ENCODE measurements at regions not wholly inside any gene's neighbourhood (a gene's known extent, or its start where the extent isn't known, plus 50 kb on each side); places are given as distances from the start of the nearest gene placed in this dataset.

DNA sequence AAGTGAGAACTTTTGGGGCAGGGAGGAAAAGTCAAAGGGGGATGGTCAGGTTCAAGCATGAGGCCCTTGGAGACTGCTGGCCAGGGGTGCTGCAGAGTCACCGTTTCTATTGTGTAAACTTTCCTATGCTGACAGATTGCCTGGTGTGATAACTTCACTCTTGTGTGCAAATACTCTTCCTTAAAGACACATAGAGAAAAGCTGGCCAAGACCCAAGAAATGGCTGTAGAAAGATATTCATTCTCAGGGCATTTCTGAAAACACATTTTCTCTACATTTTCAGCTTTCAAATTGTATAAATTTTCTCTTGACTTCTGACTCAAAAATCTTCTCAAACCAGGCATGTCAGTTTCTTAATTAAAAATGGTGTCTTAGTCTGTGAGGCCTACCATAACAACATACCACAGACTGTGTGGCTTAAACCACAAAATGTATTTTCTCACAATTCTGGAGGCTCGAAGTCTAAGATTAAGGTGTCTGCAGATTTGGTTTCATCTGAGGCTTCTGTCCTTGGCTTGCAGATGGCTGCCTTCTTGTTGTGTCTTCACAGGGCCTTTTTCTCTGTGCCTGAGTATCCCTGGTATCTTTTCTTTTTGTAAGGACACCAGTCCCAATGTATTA lies 304.5 kb downstream of the KCNRG start:
- no peak for DNase-seq (ENCODE audit: low read depth)

GRCh38 chr13:50320271-50320862 lies 305.1 kb downstream of the KCNRG start:
- no peak for DNase-seq (ENCODE audit: low read depth)

DNA sequence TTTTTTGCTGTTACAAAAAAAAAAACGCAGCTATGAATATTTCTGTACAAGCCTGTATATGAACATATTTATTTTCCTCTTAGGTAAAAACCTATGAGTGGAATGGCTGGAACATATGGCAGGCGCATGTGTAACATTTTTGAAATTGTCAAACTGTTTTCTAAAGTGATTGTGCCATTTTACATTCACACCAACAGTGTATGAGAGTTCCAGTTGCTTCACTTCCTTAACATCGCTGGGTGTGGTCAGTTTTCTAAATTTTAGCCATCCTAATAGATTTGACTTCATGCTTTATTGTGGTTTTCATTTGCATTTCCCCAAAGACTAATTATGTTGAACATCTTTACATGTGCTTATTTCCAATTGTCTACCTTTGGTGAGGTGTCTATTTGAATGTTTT lies 306.8 kb downstream of the KCNRG start:
- no peak for DNase-seq (ENCODE audit: low read depth)

DNA sequence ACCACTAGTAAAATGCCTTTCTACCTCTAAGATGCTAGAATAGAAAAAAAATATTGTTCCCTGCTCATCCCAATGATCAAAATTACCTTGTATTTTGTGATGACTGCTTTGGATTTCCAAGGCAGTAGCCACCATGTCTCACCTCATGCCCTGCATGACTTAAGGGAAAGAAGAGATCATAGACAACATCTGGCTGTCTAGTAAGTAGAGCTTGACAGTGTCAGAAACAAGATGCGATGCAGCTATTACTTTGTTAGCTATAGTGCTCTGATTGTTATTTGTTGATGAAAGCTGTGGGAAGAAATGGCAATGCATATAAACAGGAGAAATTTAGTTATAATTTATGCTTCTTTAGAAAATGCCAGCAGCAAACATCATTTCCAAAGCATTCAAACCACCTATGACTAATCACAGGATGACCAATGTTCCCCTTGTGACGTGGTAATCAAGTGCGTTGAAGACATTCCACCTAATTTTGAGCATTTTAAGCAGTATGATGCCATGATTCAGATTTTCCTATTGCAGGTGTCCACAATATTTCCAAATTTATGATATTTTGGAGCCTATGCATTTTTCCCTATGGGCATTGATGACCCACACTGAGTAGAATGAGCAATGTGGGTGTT lies 308.3 kb downstream of the KCNRG start:
- no peak for DNase-seq (ENCODE audit: low read depth)

- no peak for DNase-seq (ENCODE audit: low read depth)
These were observed 311.0 kb downstream of the KCNRG start for GRCh38 chr13:50326271-50326670.

- no peak for DNase-seq (ENCODE audit: low read depth)
These were observed 311.6 kb downstream of the KCNRG start for GRCh38 chr13:50326811-50327210.

- DNase-seq (ENCODE audit: low read depth) = no peak
These were observed 319.0 kb downstream of the KCNRG start for GRCh38 chr13:50334115-50334778.

DNA sequence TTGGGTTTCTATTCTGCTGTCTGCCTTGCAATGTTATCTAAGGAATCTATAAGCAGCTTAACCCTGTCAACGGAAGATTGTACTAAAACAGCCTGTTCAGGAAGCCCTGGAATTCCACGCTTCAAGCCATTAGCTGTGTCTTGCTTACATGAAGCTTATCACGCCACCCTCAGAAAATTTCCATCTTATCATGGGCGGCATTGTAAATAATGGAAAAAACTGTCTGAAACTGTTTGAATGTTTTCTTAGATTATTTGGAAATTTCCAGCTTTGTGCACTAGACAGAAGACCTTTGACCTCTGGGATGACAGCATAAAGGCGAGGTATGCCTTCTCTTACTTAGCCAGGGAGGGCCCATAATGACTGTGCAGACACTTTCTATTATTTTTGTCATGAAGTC lies 319.7 kb downstream of the KCNRG start:
- DNase-seq (ENCODE audit: low read depth) = no peak

DNA sequence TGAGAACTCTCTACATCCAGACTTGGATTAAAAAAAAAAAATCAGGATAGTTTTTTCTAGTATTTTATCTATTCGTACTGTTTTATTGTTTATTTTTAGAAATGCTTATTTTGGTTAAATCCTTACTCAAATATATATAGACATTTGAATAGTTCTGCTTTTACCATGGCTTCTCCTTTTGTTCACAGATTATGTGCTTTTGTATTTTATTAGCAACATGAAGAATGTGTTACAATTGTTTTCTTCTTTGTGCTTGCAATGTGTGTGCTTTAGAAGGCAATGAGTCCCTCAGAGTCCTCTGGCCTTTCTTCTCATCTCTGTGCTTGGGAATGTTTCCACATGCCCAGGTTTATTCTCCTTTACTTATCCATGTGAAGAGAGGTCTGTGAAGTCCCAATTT lies 324.0 kb downstream of the KCNRG start:
- no peak for DNase-seq (ENCODE audit: low read depth)

GRCh38 chr13:50340146-50340545 lies 324.9 kb downstream of the KCNRG start:
- no peak for DNase-seq (ENCODE audit: low read depth)

DNA sequence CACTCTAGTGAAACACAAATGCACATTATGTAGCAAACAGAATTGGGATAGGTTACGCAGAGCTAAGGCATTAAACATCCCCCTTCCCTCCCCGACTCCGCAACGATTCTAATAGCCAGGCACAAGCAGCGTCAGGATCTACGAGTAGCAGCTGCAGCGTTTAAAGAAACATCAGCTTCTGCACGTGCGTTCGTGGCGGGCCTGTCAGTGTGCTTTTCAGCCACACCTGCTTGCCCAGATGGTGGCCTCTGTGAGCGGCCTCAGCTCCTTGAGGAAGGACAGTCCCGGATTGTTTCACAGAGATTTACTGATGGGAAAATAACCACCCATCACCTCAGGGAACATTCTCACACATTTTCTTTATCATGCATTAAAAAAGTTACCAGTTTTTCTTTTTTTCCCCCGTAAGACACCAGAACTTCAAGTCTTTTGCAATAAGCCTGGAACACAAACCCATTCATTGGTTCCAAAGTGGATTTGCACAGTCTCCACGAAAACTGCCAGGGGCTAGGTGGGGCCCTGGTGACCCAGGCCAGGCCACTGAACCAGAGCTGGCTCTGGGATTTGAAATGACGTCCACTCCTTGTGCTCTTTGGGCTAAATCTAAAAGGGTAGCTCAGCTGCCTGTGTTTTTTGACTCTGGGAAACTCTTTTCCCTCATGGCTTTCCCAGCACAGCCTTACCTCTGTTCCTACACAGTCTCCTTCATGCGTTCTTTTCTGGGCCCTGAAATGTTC lies 325.5 kb downstream of the KCNRG start:
- DNase-seq (ENCODE audit: low read depth) = no peak

DNA sequence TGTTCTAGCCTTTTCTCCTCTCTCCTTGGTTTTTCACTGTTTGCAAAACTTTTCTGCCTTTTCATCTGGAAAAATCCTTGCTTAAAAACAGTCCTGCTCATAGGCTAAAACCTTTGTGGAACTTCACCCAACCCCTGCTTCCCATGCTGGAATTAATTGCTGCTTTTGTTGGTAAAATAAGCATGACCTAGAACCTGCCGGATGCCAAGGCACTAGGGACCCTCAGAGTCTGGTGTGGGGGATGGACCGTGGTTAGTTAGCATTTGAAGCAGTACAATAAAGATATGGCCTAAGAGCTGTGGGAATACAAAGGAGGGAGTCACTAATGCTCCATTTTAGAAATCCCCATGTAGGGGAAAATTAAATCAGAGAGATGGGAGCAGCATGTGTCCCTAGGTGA lies 326.3 kb downstream of the KCNRG start:
- DNase-seq (ENCODE audit: low read depth) = no peak

- DNase-seq (ENCODE audit: low read depth) = no peak
These were observed 329.5 kb downstream of the KCNRG start for GRCh38 chr13:50344717-50345116.

DNA sequence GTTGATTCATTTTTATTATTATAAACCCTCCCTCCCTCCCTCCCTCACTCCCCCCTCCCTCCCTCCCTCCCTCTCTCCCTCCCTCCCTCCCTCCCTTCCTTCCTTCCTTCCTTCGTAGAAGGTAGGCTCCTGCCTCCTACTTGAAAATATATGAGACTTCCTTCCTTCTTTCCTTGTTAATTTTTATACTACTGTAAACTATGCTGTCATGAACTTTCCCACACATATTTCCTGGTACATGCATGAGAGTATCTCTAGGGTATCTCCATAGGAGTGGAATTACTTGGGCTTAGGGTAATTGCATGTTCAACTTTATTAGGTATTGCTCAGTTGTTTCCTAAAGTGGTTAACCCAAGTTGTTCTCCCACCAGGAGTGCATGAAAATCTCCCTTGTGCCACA lies 330.6 kb downstream of the KCNRG start:
- DNase-seq (ENCODE audit: low read depth) = no peak

DNA sequence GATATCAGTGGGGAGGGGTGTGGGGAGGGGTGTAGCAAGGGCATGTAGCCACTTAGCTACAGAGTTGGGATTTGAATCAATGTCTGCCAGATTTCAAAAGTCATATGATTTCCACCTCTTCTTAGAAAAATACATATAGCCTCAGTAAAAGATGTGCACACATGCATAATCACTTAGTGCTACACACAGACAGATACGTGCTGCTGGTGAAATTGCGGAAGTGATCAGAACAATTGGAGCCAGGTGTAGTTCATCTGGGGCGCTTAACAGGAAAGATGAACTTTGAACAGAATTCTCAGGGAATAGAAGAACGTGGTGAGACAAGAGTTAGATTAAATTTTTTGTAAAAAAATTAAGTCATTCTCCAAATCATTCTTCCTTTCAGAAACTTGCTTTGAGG lies 333.1 kb downstream of the KCNRG start:
- DNase-seq (ENCODE audit: low read depth) = no peak

DNA sequence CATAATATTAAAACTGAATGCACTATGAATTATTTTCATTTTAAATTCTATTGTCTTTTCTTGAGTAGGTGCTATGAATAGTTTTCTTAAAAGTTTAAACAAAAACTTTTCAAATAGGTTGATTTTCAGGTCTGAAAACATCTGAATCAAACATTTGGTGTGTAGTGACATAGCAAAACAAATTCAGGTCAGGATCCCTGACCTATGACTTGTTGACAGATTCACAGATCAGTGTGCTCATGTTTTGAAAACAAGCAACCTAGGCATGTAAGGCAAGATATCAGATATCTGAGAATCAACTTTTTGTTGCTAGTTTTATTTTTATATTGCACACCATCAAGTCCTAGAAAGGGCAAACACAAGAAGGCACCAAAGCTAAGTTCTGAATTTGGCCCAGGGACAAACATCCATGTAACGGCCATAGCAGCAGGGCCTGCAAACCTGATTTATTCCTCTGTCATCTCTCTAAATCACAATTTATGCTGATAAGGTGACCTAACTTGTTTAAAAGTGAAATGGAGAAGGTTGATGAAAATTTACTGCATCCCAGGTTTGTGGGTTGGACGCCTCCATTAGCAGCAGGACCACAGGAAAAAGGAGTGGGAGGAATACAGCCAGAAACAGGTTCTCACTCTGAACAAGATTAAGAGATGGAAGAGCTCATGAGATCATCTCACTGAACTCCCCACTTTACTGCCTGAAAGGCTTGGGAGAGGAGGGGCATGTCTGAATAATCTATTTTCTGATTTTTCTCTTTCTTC lies 337.7 kb downstream of the KCNRG start:
- DNase-seq (ENCODE audit: low read depth) = no peak

DNA sequence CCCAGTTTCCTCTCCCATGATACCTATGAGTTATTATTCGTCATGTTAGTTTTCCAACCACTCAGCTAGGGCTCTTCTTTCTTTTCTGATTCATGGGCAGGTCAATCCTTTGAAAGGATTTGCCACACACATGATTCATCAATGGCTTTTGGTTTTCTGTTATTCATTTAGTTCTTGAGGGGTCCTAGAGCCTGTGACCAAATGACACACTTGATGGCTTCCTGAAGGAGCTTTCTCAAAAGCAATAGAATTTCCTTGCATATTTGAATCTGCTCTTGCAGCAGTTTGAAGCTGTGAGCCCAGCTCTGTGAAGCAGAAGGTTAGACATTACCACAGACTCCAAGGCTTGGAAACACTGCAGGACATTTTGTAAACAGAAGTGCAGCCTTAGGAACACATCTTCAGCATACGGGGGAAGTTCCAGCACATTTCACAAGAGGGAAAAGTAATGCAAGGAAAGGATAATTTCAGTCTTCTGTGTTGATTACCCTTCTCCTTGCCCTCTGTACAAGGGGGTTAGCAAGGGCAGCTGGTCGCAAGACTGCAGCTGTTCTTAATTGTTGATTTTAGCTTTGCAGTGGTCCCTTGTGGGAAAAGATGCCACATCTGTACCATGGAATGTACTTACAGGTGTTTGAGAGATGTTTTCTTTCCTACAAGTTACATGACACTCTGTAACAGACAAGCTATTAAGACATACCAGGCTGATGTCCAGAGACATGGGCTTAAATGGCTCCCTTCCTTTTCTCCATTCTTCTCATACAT lies 338.6 kb downstream of the KCNRG start:
- DNase-seq (ENCODE audit: low read depth) = no peak

GRCh38 chr13:50355797-50356196 lies 340.6 kb downstream of the KCNRG start:
- no peak for DNase-seq (ENCODE audit: low read depth)

GRCh38 chr13:50357136-50357535 lies 341.9 kb downstream of the KCNRG start:
- DNase-seq (ENCODE audit: low read depth) = no peak

- DNase-seq (ENCODE audit: low read depth) = no peak
These were observed 342.4 kb downstream of the KCNRG start for GRCh38 chr13:50357586-50358118.

All from activated T-helper 1 cell treated with Interleukin-2 at 50 U/mL for 16 hours (primary cell).